Natural killer cell (primary cell): ENCODE measurements at regions not wholly inside any gene's neighbourhood (a gene's known extent, or its start where the extent isn't known, plus 50 kb on each side); places are given as distances from the start of the nearest gene placed in this dataset.
"Not testable (repeated sequence)": the region's sequence is repeated elsewhere in the genome, so short reads cannot be mapped to it uniquely, and the experiment has no call there.

ENCODE experiments used
- ATAC-seq, 3 donors: fragments of 150-1000 bp in 2 of 3; fragments of 200-7000 bp in 1 of 3; cut with Tn5 transposase; 1 replicate in 1 of 3; 2 replicates in 2 of 3; pipeline ENCODE4 v1.10.0; 2021; ENCODE audit warnings: mild to moderate bottlenecking in 2 of 3, moderate library complexity in 2 of 3
- DNase-seq, 2 donors: peaks; one replicate each; pipeline versions ENCODE4 v3.0.0 to v3.0.0-alpha.2; 2013 to 2021; ENCODE audit warnings: mixed read lengths in 1 of 2
- H3K27ac ChIP-seq: one replicate; pipeline ENCODE4 v1.5.1; 2013; ENCODE audit warnings: mild to moderate bottlenecking, low read length
- H3K27me3 ChIP-seq: one replicate; pipeline ENCODE4 v1.6.1; 2013; ENCODE audit warnings: low read length; ENCODE audit not compliant: control insufficient read depth, insufficient read depth
- H3K36me3 ChIP-seq: one replicate; pipeline ENCODE4 v1.6.1; 2013; ENCODE audit warnings: low read length; ENCODE audit not compliant: control insufficient read depth, insufficient read depth
- H3K4me1 ChIP-seq: one replicate; pipeline ENCODE4 v1.6.1; 2013; ENCODE audit warnings: low read length; ENCODE audit not compliant: control insufficient read depth, insufficient read depth
- H3K4me3 ChIP-seq: one replicate; pipeline ENCODE4 v1.5.1; 2013; ENCODE audit warnings: low read length
- H3K9me3 ChIP-seq: one replicate; pipeline ENCODE4 v1.6.1; 2013; ENCODE audit warnings: low read length; ENCODE audit not compliant: control insufficient read depth, insufficient read depth
- H3K27ac Mint-ChIP-seq, 2 donors: one replicate each; pipeline ENCODE4 v1.8.0; 2022; ENCODE audit warnings: mild to moderate bottlenecking in 2 of 2, mixed read lengths in 2 of 2, moderate library complexity in 1 of 2
- H3K27me3 Mint-ChIP-seq, 2 donors: one replicate each; pipeline ENCODE4 v1.8.0; 2022; ENCODE audit warnings: low read depth in 2 of 2, mixed read lengths in 2 of 2
- H3K36me3 Mint-ChIP-seq: one replicate; pipeline ENCODE4 v1.8.0; 2022; ENCODE audit warnings: mixed read lengths
- H3K4me1 Mint-ChIP-seq, 2 donors: one replicate each; pipeline ENCODE4 v1.8.0; 2022; ENCODE audit warnings: mixed read lengths in 2 of 2
- H3K4me3 Mint-ChIP-seq: one replicate; pipeline ENCODE4 v1.8.0; 2022; ENCODE audit warnings: mild to moderate bottlenecking, moderate library complexity, mixed read lengths
- H3K9me3 Mint-ChIP-seq, 2 donors: one replicate each; pipeline ENCODE4 v1.8.0; 2022; ENCODE audit warnings: mixed read lengths in 2 of 2
- CTCF ChIP-seq: fragments of 200-600 bp; IDR thresholded peaks from one replicate; pipeline ENCODE4 v1.8.0; 2022; ENCODE audit warnings: antibody characterized with exemption
- WGBS: methylation state at CpG from one replicate; pipeline ENCODE4 v1.1.7; 2013; ENCODE audit warnings: missing lambda C conversion rate; ENCODE audit not compliant: insufficient coverage; 5-methylcytosine and 5-hydroxymethylcytosine counted together
- intact Hi-C: fragments of 100-400 bp; cut with micrococcal nuclease; formaldehyde crosslinking; loops from one replicate; pipeline ENCODE4 v1.14.2; 2022

- H3K27ac ChIP-seq: no peak overlapping the region
- H3K9me3 ChIP-seq: no peaks in the 10 kb centered on the region
- H3K27me3 ChIP-seq: no peaks in the 10 kb centered on the region
- no peak for TF ChIP-seq CTCF
- H3K4me3 Mint-ChIP-seq: no peak overlapping the region
- H3K4me1 Mint-ChIP-seq: no peaks in the 10 kb centered on the region
- H3K36me3 ChIP-seq: no peaks in the 10 kb centered on the region
- H3K9me3 Mint-ChIP-seq: no peaks in the 10 kb centered on the region
- no peak overlapping the region for H3K4me3 ChIP-seq
- peaks cover 13 to 26% of the 10 kb centered on the region in 2 donors for H3K27me3 Mint-ChIP-seq
- intact Hi-C loops: no loop called here
- no peak for ATAC-seq
- no peaks in the 10 kb centered on the region for H3K36me3 Mint-ChIP-seq
- 80% methylated on average over 2 of the region's 3 CpGs for WGBS
- no peak for DNase-seq
- no peak overlapping the region for H3K27ac Mint-ChIP-seq
- no peaks in the 10 kb centered on the region for H3K4me1 ChIP-seq
These were observed 133.0 kb downstream of the ZNF608 start for GRCh38 chr5:124613273-124613953.

DNA sequence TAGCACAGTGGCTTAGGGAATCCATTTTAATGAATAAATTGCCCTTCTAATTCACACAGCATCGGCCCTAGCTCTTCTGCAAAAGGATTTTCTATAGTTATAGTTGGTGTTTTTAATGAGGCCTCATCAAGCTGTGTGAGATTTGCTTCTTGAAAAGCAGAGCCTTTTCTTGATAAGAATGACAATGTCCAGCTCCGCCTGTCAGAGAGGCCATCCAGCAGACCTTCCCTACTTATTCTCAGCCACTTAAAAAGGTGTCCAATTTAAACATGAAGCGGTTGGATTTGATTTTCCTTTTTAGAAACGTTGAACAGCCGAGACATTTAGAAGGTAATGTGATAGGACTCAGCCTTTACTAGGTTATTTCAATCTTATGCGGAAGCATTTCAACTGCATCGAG is 134.4 kb downstream of the ZNF608 start:
- Mint-ChIP-seq H3K9me3 (peaks cover 0 to 2% of the 10 kb centered on the region in 2 donors), H3K4me3 (no peak overlapping the region), H3K27ac (no peak overlapping the region), H3K4me1 (no peaks in the 10 kb centered on the region), H3K36me3 (no peaks in the 10 kb centered on the region), H3K27me3 (peaks cover 21 to 25% of the 10 kb centered on the region in 2 donors)
- WGBS: 87% methylated on average over 7 of the region's 7 CpGs
- no peaks in the 10 kb centered on the region for H3K27me3 ChIP-seq
- H3K9me3 ChIP-seq: no peaks in the 10 kb centered on the region
- no peak for TF ChIP-seq CTCF
- no peaks in the 10 kb centered on the region for H3K4me1 ChIP-seq
- intact Hi-C loops: no loop called here
- no peak for DNase-seq
- H3K36me3 ChIP-seq: no peaks in the 10 kb centered on the region
- no peak for ATAC-seq
- H3K27ac ChIP-seq: no peak overlapping the region
- H3K4me3 ChIP-seq: no peak overlapping the region

GRCh38 chr5:124611262-124611661 is 135.2 kb downstream of the ZNF608 start:
- H3K4me1 ChIP-seq, H3K27ac Mint-ChIP-seq, H3K4me1 Mint-ChIP-seq, DNase-seq, H3K27ac ChIP-seq, H3K36me3 ChIP-seq, H3K9me3 Mint-ChIP-seq, H3K4me3 Mint-ChIP-seq, H3K36me3 Mint-ChIP-seq, intact Hi-C loops, H3K4me3 ChIP-seq, H3K9me3 ChIP-seq, ATAC-seq, H3K27me3 ChIP-seq: not testable (repeated sequence)
- H3K27me3 Mint-ChIP-seq: peaks cover 21 to 25% of the 10 kb centered on the region in 2 donors
- 100% methylated on average over 1 of the region's 1 CpG for WGBS

GRCh38 chr5:124609685-124610084 is 136.8 kb downstream of the ZNF608 start:
- H3K27me3 ChIP-seq, H3K4me1 ChIP-seq, DNase-seq, H3K4me1 Mint-ChIP-seq, H3K36me3 Mint-ChIP-seq, H3K27ac ChIP-seq, intact Hi-C loops, H3K36me3 ChIP-seq, H3K4me3 ChIP-seq, H3K4me3 Mint-ChIP-seq, H3K27ac Mint-ChIP-seq, H3K9me3 ChIP-seq, H3K9me3 Mint-ChIP-seq, ATAC-seq: not testable (repeated sequence)
- 76% methylated on average over 1 of the region's 1 CpG for WGBS
- H3K27me3 Mint-ChIP-seq: peaks cover 18 to 25% of the 10 kb centered on the region in 2 donors
